ENCODE measurements at regions not wholly inside any gene's neighbourhood (a gene's known extent, or its start where the extent isn't known, plus 50 kb on each side); places are given as distances from the start of the nearest gene placed in this dataset.

GRCh38 chr5:147957901-147958300, 51.6 kb upstream of the C5orf46 start:
- TF ChIP-seq EZH2phosphoT487 (IDR thresholded peaks at IDR 0.05; ENCODE audit: insufficient read depth, low read depth) (no peak), EZH2 (IDR thresholded peaks at IDR 0.05; ENCODE audit: insufficient read depth, poor library complexity, severe bottlenecking) (no peak)
